Fibroblast of lung (primary cell): ENCODE measurements at regions not wholly inside any gene's neighbourhood (a gene's known extent, or its start where the extent isn't known, plus 50 kb on each side); places are given as distances from the start of the nearest gene placed in this dataset.

Experiments used
- DNase-seq, 2 donors: peaks; one replicate each; pipeline versions ENCODE4 v3.0.0 to v3.0.0-alpha.2; 2010; ENCODE audit warnings: low read depth in 2 of 2
- H2AFZ ChIP-seq: 2 replicates; pipeline ENCODE4 v1.5.1; 2012; ENCODE audit warnings: low read length, control low read depth, inconsistent platforms
- H3K27ac ChIP-seq: 2 replicates; pipeline ENCODE4 v1.5.1; 2011; ENCODE audit warnings: low read length, control low read depth; ENCODE audit not compliant: insufficient read depth
- H3K27me3 ChIP-seq: 2 replicates; pipeline ENCODE4 v1.5.1; 2011; ENCODE audit warnings: mild to moderate bottlenecking, low read length; ENCODE audit not compliant: control insufficient read depth, insufficient read depth
- H3K36me3 ChIP-seq: 2 replicates; pipeline ENCODE4 v1.5.1; 2011; ENCODE audit warnings: low read length; ENCODE audit not compliant: control insufficient read depth, insufficient read depth
- H3K4me1 ChIP-seq: 2 replicates; pipeline ENCODE4 v1.5.1; 2011; ENCODE audit warnings: low read length; ENCODE audit not compliant: control insufficient read depth, insufficient read depth; ENCODE audit errors: extremely low read depth
- H3K4me2 ChIP-seq: 2 replicates; pipeline ENCODE4 v1.5.1; 2011; ENCODE audit warnings: low read length, control low read depth; ENCODE audit not compliant: insufficient read depth; ENCODE audit errors: extremely low read depth
- H3K4me3 ChIP-seq, 4 experiments: fragments of 200-600 bp in 1 of 4; sonication (generic) in 1 of 4; replicated peaks in 1 of 4; 2 replicates each; pipeline ENCODE4 v1.5.1; 2011 to 2016; ENCODE audit warnings: low read length in 4 of 4, low read depth in 3 of 4, mild to moderate bottlenecking in 3 of 4, control low read depth in 2 of 4, inconsistent platforms in 1 of 4, mixed read lengths in 1 of 4; ENCODE audit not compliant: insufficient read depth in 1 of 4; ENCODE audit errors: control extremely low read depth in 1 of 4
- H3K79me2 ChIP-seq: 2 replicates; pipeline ENCODE4 v1.5.1; 2012; ENCODE audit warnings: mild to moderate bottlenecking, low read length, inconsistent platforms; ENCODE audit not compliant: control insufficient read depth, insufficient read depth
- H3K9ac ChIP-seq: 2 replicates; pipeline ENCODE4 v1.5.1; 2011; ENCODE audit warnings: mild to moderate bottlenecking, low read length, control low read depth; ENCODE audit not compliant: insufficient read depth
- H3K9me3 ChIP-seq: 2 replicates; pipeline ENCODE4 v1.5.1; 2012; ENCODE audit warnings: low read depth, low read length; ENCODE audit not compliant: control insufficient read depth, insufficient read depth
- H4K20me1 ChIP-seq: 2 replicates; pipeline ENCODE4 v1.5.1; 2011; ENCODE audit warnings: low read length; ENCODE audit not compliant: control insufficient read depth, insufficient read depth; ENCODE audit errors: extremely low read depth
- EZH2 ChIP-seq: IDR thresholded peaks from 2 replicates; pipeline ENCODE4 v1.5.1; 2012; ENCODE audit warnings: low read length, control low read depth, mild to moderate bottlenecking; ENCODE audit errors: missing control alignments
- TF ChIP-seq, protein P1 (sequence below), 2 donors: IDR thresholded peaks in 1 of 2; conservative IDR thresholded peaks in 1 of 2; 1 replicate in 1 of 2; 2 replicates in 1 of 2; pipeline ENCODE4 v1.5.1; 2011 to 2012; ENCODE audit warnings: low read length in 2 of 2, control low read depth in 1 of 2, inconsistent platforms in 1 of 2, low read depth in 1 of 2, mild to moderate bottlenecking in 1 of 2

DNA sequence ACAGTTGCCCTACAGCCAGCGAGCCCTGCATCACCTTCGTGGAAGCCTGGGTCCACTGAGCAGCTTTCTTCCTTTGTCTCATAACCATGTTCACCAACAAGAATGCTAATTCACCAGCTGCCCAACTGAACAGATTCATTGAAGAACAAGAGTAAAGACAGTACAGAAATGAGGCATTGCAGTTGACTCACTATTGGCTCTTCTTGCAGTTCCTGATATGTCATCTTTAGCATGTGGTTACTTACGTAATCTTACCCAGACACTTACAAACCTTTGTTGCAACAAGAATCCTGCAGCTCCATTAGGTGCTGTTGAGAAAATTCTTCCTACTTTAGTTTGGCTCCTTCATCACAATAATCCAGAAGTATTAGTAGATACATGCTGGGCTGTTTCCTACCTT lies 174.0 kb upstream of the TPK1 start:
- no peak overlapping the region for H3K4me2 ChIP-seq
- H3K27me3 ChIP-seq: no peaks in the 10 kb centered on the region
- H4K20me1 ChIP-seq: no peaks in the 10 kb centered on the region
- no peak for TF ChIP-seq EZH2
- H3K9ac ChIP-seq: no peak overlapping the region
- H3K79me2 ChIP-seq: no peaks in the 10 kb centered on the region
- H3K4me3 ChIP-seq: no peak overlapping the region
- no peaks in the 10 kb centered on the region for H3K36me3 ChIP-seq
- no peak for DNase-seq
- no peak overlapping the region for H2AFZ ChIP-seq
- H3K27ac ChIP-seq: no peak overlapping the region
- no peaks in the 10 kb centered on the region for H3K4me1 ChIP-seq
- no peaks in the 10 kb centered on the region for H3K9me3 ChIP-seq

DNA sequence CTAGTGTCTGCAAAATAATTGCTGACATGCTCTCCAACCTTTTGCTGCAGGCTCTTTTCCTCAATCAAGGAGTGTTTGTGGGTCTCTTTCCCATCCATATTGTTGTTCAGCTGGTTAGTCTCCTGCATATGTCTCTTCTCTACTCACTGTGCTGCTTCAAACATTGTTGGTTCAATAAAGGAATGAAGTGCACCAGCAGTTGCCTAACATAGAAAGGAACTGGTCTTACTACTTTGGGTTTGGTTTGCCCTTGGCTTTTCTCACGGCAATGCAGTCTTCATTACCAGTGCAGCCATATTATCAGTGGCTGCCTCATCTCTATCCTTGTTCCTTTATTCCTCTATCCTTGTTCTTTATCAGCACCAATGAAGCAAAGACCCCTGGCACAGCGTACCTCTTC lies 169.7 kb upstream of the TPK1 start:
- no peak for DNase-seq
- Histone ChIP-seq H3K27ac (no peak overlapping the region), H3K9me3 (no peaks in the 10 kb centered on the region), H3K36me3 (no peaks in the 10 kb centered on the region), H3K27me3 (no peaks in the 10 kb centered on the region), H2AFZ (no peak overlapping the region), H3K9ac (no peak overlapping the region), H3K4me2 (no peak overlapping the region), H3K79me2 (no peaks in the 10 kb centered on the region), H4K20me1 (no peaks in the 10 kb centered on the region), H3K4me3 (no peak overlapping the region), H3K4me1 (no peaks in the 10 kb centered on the region)
- TF ChIP-seq, protein P1, sequence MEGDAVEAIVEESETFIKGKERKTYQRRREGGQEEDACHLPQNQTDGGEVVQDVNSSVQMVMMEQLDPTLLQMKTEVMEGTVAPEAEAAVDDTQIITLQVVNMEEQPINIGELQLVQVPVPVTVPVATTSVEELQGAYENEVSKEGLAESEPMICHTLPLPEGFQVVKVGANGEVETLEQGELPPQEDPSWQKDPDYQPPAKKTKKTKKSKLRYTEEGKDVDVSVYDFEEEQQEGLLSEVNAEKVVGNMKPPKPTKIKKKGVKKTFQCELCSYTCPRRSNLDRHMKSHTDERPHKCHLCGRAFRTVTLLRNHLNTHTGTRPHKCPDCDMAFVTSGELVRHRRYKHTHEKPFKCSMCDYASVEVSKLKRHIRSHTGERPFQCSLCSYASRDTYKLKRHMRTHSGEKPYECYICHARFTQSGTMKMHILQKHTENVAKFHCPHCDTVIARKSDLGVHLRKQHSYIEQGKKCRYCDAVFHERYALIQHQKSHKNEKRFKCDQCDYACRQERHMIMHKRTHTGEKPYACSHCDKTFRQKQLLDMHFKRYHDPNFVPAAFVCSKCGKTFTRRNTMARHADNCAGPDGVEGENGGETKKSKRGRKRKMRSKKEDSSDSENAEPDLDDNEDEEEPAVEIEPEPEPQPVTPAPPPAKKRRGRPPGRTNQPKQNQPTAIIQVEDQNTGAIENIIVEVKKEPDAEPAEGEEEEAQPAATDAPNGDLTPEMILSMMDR (conservative IDR thresholded peaks at IDR 0.05 in 1 of 2, IDR thresholded peaks at IDR 0.05 in 1 of 2; ENCODE audit: low read depth in 1 of 2, low read length in 2 of 2): no peak
- TF ChIP-seq EZH2: no peak

DNA sequence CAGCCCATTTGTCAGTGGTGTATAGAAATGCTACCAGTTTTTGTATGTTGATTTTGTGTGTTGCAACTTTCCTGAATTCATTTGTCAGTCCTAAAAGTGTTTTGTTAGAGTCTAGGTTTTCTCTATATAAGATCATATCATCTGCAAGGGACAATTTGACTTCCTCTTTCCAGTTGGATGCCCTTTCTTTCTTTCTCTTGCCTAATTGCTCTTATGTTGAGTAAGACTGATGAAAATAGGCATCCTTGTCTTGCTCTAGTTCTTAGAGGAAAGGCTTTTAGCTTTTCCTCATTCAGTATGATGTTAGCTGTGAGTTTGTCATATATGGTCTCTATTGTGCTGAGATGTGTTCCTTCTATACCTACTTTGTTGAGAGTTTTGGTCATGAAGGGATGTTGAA lies 161.7 kb upstream of the TPK1 start:
- H3K9ac ChIP-seq: no peak overlapping the region
- no peak overlapping the region for H3K4me2 ChIP-seq
- no peaks in the 10 kb centered on the region for H3K27me3 ChIP-seq
- H4K20me1 ChIP-seq: no peaks in the 10 kb centered on the region
- no peaks in the 10 kb centered on the region for H3K9me3 ChIP-seq
- no peaks in the 10 kb centered on the region for H3K79me2 ChIP-seq
- no peak overlapping the region for H3K27ac ChIP-seq
- no peak overlapping the region for H2AFZ ChIP-seq
- no peaks in the 10 kb centered on the region for H3K36me3 ChIP-seq
- no peak for DNase-seq
- no peak overlapping the region for H3K4me3 ChIP-seq
- no peaks in the 10 kb centered on the region for H3K4me1 ChIP-seq
- TF ChIP-seq, protein P1 (conservative IDR thresholded peaks at IDR 0.05 in 1 of 2, IDR thresholded peaks at IDR 0.05 in 1 of 2; ENCODE audit: low read depth in 1 of 2, low read length in 2 of 2): no peak
- no peak for TF ChIP-seq EZH2
